H9 (cell line): ENCODE measurements at regions not wholly inside any gene's neighbourhood (a gene's known extent, or its start where the extent isn't known, plus 50 kb on each side); places are given as distances from the start of the nearest gene placed in this dataset.

Source experiments
- DNase-seq: peaks from one replicate; pipeline ENCODE4 v3.0.0-alpha.2; 2017
- H2AFZ ChIP-seq: one replicate; pipeline ENCODE4 v1.6.1; 2013; ENCODE audit warnings: mild to moderate bottlenecking, low read length, control low read depth, moderate library complexity
- H2AK5ac ChIP-seq: 2 replicates; pipeline ENCODE4 v1.6.1; 2013; ENCODE audit warnings: low read length, control low read depth, mixed read lengths; ENCODE audit not compliant: insufficient read length
- H2BK120ac ChIP-seq: one replicate; pipeline ENCODE4 v1.6.1; 2013; ENCODE audit warnings: low read depth, mild to moderate bottlenecking, low read length, control low read depth, inconsistent platforms; ENCODE audit not compliant: poor library complexity, severe bottlenecking
- H2BK12ac ChIP-seq: 2 replicates; pipeline ENCODE4 v1.6.1; 2013; ENCODE audit warnings: low read length, control low read depth, mixed read lengths, low read depth; ENCODE audit not compliant: insufficient read length
- H2BK15ac ChIP-seq: 2 replicates; pipeline ENCODE4 v1.6.1; 2013; ENCODE audit warnings: low read depth, low read length, control low read depth
- H2BK20ac ChIP-seq: one replicate; pipeline ENCODE4 v1.6.1; 2013; ENCODE audit warnings: low read depth, mild to moderate bottlenecking, low read length, control low read depth, inconsistent platforms; ENCODE audit not compliant: poor library complexity, severe bottlenecking
- H2BK5ac ChIP-seq: 2 replicates; pipeline ENCODE4 v1.6.1; 2013; ENCODE audit warnings: low read length, control low read depth, mixed read lengths; ENCODE audit not compliant: insufficient read length
- H3K14ac ChIP-seq: 2 replicates; pipeline ENCODE4 v1.6.1; 2013; ENCODE audit warnings: low read length, control low read depth; ENCODE audit not compliant: insufficient read depth
- H3K18ac ChIP-seq: 2 replicates; pipeline ENCODE4 v1.6.1; 2013; ENCODE audit warnings: low read depth, mild to moderate bottlenecking, mixed read lengths, low read length, control low read depth; ENCODE audit not compliant: insufficient read length
- H3K23ac ChIP-seq: 2 replicates; pipeline ENCODE4 v1.6.1; 2013; ENCODE audit warnings: low read length, control low read depth, mixed read lengths, low read depth; ENCODE audit not compliant: insufficient read length
- H3K23me2 ChIP-seq: 2 replicates; pipeline ENCODE4 v1.6.1; 2013; ENCODE audit warnings: low read depth, mild to moderate bottlenecking, mixed read lengths, low read length, control low read depth; ENCODE audit not compliant: insufficient read length, poor library complexity, severe bottlenecking
- H3K27ac ChIP-seq: 2 replicates; pipeline ENCODE4 v1.5.1; 2013; ENCODE audit warnings: low read length, control low read depth, mixed read lengths, low read depth; ENCODE audit not compliant: insufficient read length
- H3K27me3 ChIP-seq: 2 replicates; pipeline ENCODE4 v1.6.1; 2013; ENCODE audit warnings: low read length, control low read depth, inconsistent platforms; ENCODE audit not compliant: insufficient read depth
- H3K4ac ChIP-seq: 2 replicates; pipeline ENCODE4 v1.6.1; 2013; ENCODE audit warnings: low read depth, mild to moderate bottlenecking, control low read depth, inconsistent platforms, low read length, moderate library complexity
- H3K4me1 ChIP-seq: 2 replicates; pipeline ENCODE4 v1.6.1; 2013; ENCODE audit warnings: low read length, control low read depth, inconsistent platforms; ENCODE audit not compliant: insufficient read depth
- H3K4me2 ChIP-seq: 2 replicates; pipeline ENCODE4 v1.6.1; 2013; ENCODE audit warnings: low read length, control low read depth, mixed read lengths; ENCODE audit not compliant: insufficient read length, insufficient read depth
- H3K56ac ChIP-seq: 2 replicates; pipeline ENCODE4 v1.6.1; 2013; ENCODE audit warnings: low read depth, mild to moderate bottlenecking, mixed read lengths, low read length, control low read depth; ENCODE audit not compliant: insufficient read length
- H3K79me1 ChIP-seq: 2 replicates; pipeline ENCODE4 v1.6.1; 2013; ENCODE audit warnings: low read depth, mild to moderate bottlenecking, moderate library complexity, low read length, control low read depth, inconsistent platforms; ENCODE audit not compliant: insufficient read depth, poor library complexity, severe bottlenecking
- H3K79me2 ChIP-seq: 2 replicates; pipeline ENCODE4 v1.6.1; 2013; ENCODE audit warnings: low read length, control low read depth, inconsistent platforms; ENCODE audit not compliant: insufficient read depth
- H3K9ac ChIP-seq: 2 replicates; pipeline ENCODE4 v1.6.1; 2013; ENCODE audit warnings: low read length, control low read depth, mixed read lengths; ENCODE audit not compliant: insufficient read length; ENCODE audit errors: extremely low read depth
- H3K9me3 ChIP-seq: one replicate; pipeline ENCODE4 v1.6.1; 2013; ENCODE audit warnings: low read depth, low read length, inconsistent platforms; ENCODE audit not compliant: control insufficient read depth
- H3T11ph ChIP-seq: one replicate; pipeline ENCODE4 v1.6.1; 2013; ENCODE audit warnings: mild to moderate bottlenecking, low read length, control low read depth, inconsistent platforms
- H4K20me1 ChIP-seq: one replicate; pipeline ENCODE4 v1.6.1; 2013; ENCODE audit not compliant: control insufficient read depth, insufficient read length, insufficient read depth
- H4K5ac ChIP-seq: 2 replicates; pipeline ENCODE4 v1.6.1; 2013; ENCODE audit warnings: low read depth, mild to moderate bottlenecking, mixed read lengths, low read length, control low read depth; ENCODE audit not compliant: insufficient read length
- H4K8ac ChIP-seq: replicated peaks from 2 replicates; pipeline ENCODE4 v1.6.1; 2013; ENCODE audit warnings: low read length, control low read depth, mixed read lengths, low read depth; ENCODE audit not compliant: insufficient read length
- H4K91ac ChIP-seq: 2 replicates; pipeline ENCODE4 v1.6.1; 2013; ENCODE audit warnings: low read depth, mild to moderate bottlenecking, moderate library complexity, mixed read lengths, low read length, control low read depth; ENCODE audit not compliant: insufficient read length
- H3K27ac Mint-ChIP-seq, 3 experiments: 2 replicates in 2 of 3; 3 replicates in 1 of 3; pipeline ENCODE4 v1.8.0; 2020 to 2021; ENCODE audit warnings: mixed read lengths in 3 of 3, mild to moderate bottlenecking in 1 of 3, moderate library complexity in 1 of 3
- H3K27me3 Mint-ChIP-seq: 2 replicates; pipeline ENCODE4 v1.8.0; 2021; ENCODE audit warnings: low read depth, mild to moderate bottlenecking, moderate library complexity, mixed read lengths
- H3K36me3 Mint-ChIP-seq, 3 experiments: 2 replicates in 2 of 3; 3 replicates in 1 of 3; pipeline ENCODE4 v1.8.0; 2020 to 2021; ENCODE audit warnings: low read depth in 3 of 3, mixed read lengths in 3 of 3; ENCODE audit not compliant: insufficient read depth in 1 of 3
- H3K4me1 Mint-ChIP-seq, 2 experiments: 2 replicates each; pipeline ENCODE4 v1.8.0; 2020; ENCODE audit warnings: mixed read lengths in 2 of 2
- H3K4me3 Mint-ChIP-seq, 2 experiments: 2 replicates in 1 of 2; 3 replicates in 1 of 2; pipeline ENCODE4 v1.8.0; 2020 to 2021; ENCODE audit warnings: mild to moderate bottlenecking in 2 of 2, mixed read lengths in 2 of 2, moderate library complexity in 1 of 2
- H3K9me3 Mint-ChIP-seq, 2 experiments: 2 replicates in 1 of 2; 3 replicates in 1 of 2; pipeline ENCODE4 v1.8.0; 2020; ENCODE audit warnings: mild to moderate bottlenecking in 2 of 2, mixed read lengths in 2 of 2, moderate library complexity in 1 of 2
- CTCF ChIP-seq: fragments of 200-600 bp; sonication (generic); conservative IDR thresholded peaks from 3 replicates; pipeline ENCODE4 v1.8.0; 2021; ENCODE audit warnings: antibody characterized with exemption, mild to moderate bottlenecking
- WGBS: extraction: QIAGEN DNeasy Blood & Tissue Kit; methylation state at CpG from one replicate; pipeline ENCODE4 v1.1.7; 2013; ENCODE audit warnings: missing lambda C conversion rate, low lambda C conversion rate, mixed read lengths; ENCODE audit not compliant: insufficient read length; ENCODE audit errors: extremely low coverage; 5-methylcytosine and 5-hydroxymethylcytosine counted together

GRCh38 chr18:44245019-44245418 is 435.7 kb upstream of the SETBP1 start:
- Histone ChIP-seq H2BK12ac (no peak overlapping the region), H2BK20ac (no peak overlapping the region), H3K4ac (no peak overlapping the region), H3K9ac (no peak overlapping the region), H3K79me1 (no peaks in the 10 kb centered on the region), H2AK5ac (no peak overlapping the region), H3K14ac (no peak overlapping the region), H2BK15ac (no peak overlapping the region), H4K5ac (no peak overlapping the region), H3K79me2 (no peaks in the 10 kb centered on the region), H3K23me2 (no peaks in the 10 kb centered on the region), H3K23ac (no peak overlapping the region), H2BK120ac (no peak overlapping the region), H3K56ac (no peak overlapping the region), H2BK5ac (no peak overlapping the region), H3K27me3 (no peaks in the 10 kb centered on the region), H2AFZ (no peak overlapping the region), H3K18ac (no peak overlapping the region), H3K4me2 (no peak overlapping the region), H3K27ac (no peak overlapping the region), H4K8ac (no peak overlapping the region), H3K4me1 (no peaks in the 10 kb centered on the region), H4K20me1 (no peaks in the 10 kb centered on the region), H3T11ph (no peak overlapping the region), H3K9me3 (no peaks in the 10 kb centered on the region), H4K91ac (no peak overlapping the region)
- H3K27ac Mint-ChIP-seq = no peak overlapping the region
- TF ChIP-seq CTCF = no peak
- peaks cover 0 to 3% of the 10 kb centered on the region in 2 experiments; a peak in 1 of 5 replicates for H3K9me3 Mint-ChIP-seq
- no peaks in the 10 kb centered on the region for H3K4me1 Mint-ChIP-seq
- H3K4me3 Mint-ChIP-seq = no peak overlapping the region
- H3K36me3 Mint-ChIP-seq = no peaks in the 10 kb centered on the region; a peak in 1 of 7 replicates
- H3K27me3 Mint-ChIP-seq = no peaks in the 10 kb centered on the region
- WGBS = no CpG with 5 or more reads among the region's 3 CpGs
- DNase-seq = no peak
